Neural progenitor cell (in vitro differentiated cells): ENCODE measurements at regions not wholly inside any gene's neighbourhood (a gene's known extent, or its start where the extent isn't known, plus 50 kb on each side); places are given as distances from the start of the nearest gene placed in this dataset.

ENCODE experiments used
- CTCF ChIP-seq: fragments of 200-600 bp; sonication (generic); IDR thresholded peaks from 2 replicates; pipeline ENCODE4 v1.5.1; 2017; ENCODE audit warnings: antibody characterized with exemption, mild to moderate bottlenecking
- EZH2 ChIP-seq: fragments of 200-600 bp; sonication (generic); IDR thresholded peaks from 2 replicates; pipeline ENCODE4 v1.6.1; 2017; ENCODE audit warnings: antibody characterized with exemption, mild to moderate bottlenecking, moderate library complexity

- no peak for TF ChIP-seq CTCF
- TF ChIP-seq EZH2 = no peak
Observed at GRCh38 chr18:77980275-77980674, 730.6 kb downstream of the GALR1 start.
